Neural cell (in vitro differentiated cells): ENCODE measurements at regions not wholly inside any gene's neighbourhood (a gene's known extent, or its start where the extent isn't known, plus 50 kb on each side); places are given as distances from the start of the nearest gene placed in this dataset.

ENCODE experiments used
- H2AFZ ChIP-seq: fragments of 200-600, 300-800 bp; sonication (generic), shearing (Covaris generic); 2 replicates; pipeline ENCODE4 v1.6.0; 2014; ENCODE audit warnings: low read depth, mild to moderate bottlenecking, antibody characterized with exemption, low read length, moderate library complexity
- H3F3A ChIP-seq: fragments of 200-600 bp; shearing (Covaris generic); 2 replicates; pipeline ENCODE4 v1.6.1; 2016; ENCODE audit warnings: mild to moderate bottlenecking, moderate library complexity, mixed read lengths, antibody characterized with exemption, low read length; ENCODE audit not compliant: insufficient read depth, poor library complexity, severe bottlenecking
- H3K27ac ChIP-seq: fragments of 200-600, 300-800 bp; sonication (generic), shearing (Covaris generic); 2 replicates; pipeline ENCODE4 v1.5.1; 2014; ENCODE audit warnings: mild to moderate bottlenecking, low read length, moderate library complexity
- H3K27me3 ChIP-seq: fragments of 300-800, 200-600 bp; sonication (generic), shearing (Covaris generic); 2 replicates; pipeline ENCODE4 v1.6.0; 2014; ENCODE audit warnings: mild to moderate bottlenecking, low read depth, low read length, moderate library complexity; ENCODE audit not compliant: insufficient read depth
- H3K36me3 ChIP-seq: fragments of 300-800, 200-600 bp; sonication (generic), shearing (Covaris generic); 2 replicates; pipeline ENCODE4 v1.5.1; 2014; ENCODE audit warnings: mild to moderate bottlenecking, antibody characterized with exemption, low read length, moderate library complexity; ENCODE audit not compliant: insufficient read depth
- H3K4me2 ChIP-seq: fragments of 300-800, 200-600 bp; sonication (generic), shearing (Covaris generic); 2 replicates; pipeline ENCODE4 v1.6.0; 2014; ENCODE audit warnings: mild to moderate bottlenecking, low read length
- H3K4me3 ChIP-seq: fragments of 300-800, 200-600 bp; sonication (generic), shearing (Covaris generic); 2 replicates; pipeline ENCODE4 v1.5.1; 2014; ENCODE audit warnings: mild to moderate bottlenecking, low read length, moderate library complexity
- H3K79me2 ChIP-seq: fragments of 200-600 bp; shearing (Covaris generic); replicated peaks from 2 replicates; pipeline ENCODE4 v1.6.0; 2014; ENCODE audit warnings: mild to moderate bottlenecking, low read length, moderate library complexity; ENCODE audit not compliant: insufficient read depth
- H3K9ac ChIP-seq: fragments of 300-800, 200-600 bp; sonication (generic), shearing (Covaris generic); 2 replicates; pipeline ENCODE4 v1.6.1; 2016; ENCODE audit warnings: mild to moderate bottlenecking, low read length, mixed read lengths
- H3K9me2 ChIP-seq: fragments of 200-600 bp; shearing (Covaris generic); 2 replicates; pipeline ENCODE4 v1.6.1; 2016; ENCODE audit warnings: mild to moderate bottlenecking, low read length, mixed read lengths; ENCODE audit not compliant: insufficient read depth
- H3K9me3 ChIP-seq: fragments of 200-600, 300-800 bp; sonication (generic), shearing (Covaris generic); 2 replicates; pipeline ENCODE4 v1.6.1; 2016; ENCODE audit warnings: mild to moderate bottlenecking, mixed run types, low read length, moderate library complexity, mixed read lengths
- H4K20me1 ChIP-seq: fragments of 200-600 bp; shearing (Covaris generic); 2 replicates; pipeline ENCODE4 v1.6.1; 2016; ENCODE audit warnings: mild to moderate bottlenecking, mixed run types; ENCODE audit not compliant: insufficient read depth
- EP300 ChIP-seq: fragments of 450-650 bp; conservative IDR thresholded peaks from 2 replicates; pipeline ENCODE4 v1.6.1; 2014; ENCODE audit warnings: antibody characterized with exemption, mild to moderate bottlenecking, moderate library complexity; ENCODE audit not compliant: poor library complexity, severe bottlenecking
- EZH2 ChIP-seq: fragments of 200-600, 300-800 bp; shearing (Covaris generic), sonication (generic); IDR thresholded peaks from 2 replicates; pipeline ENCODE4 v1.6.1; 2014; ENCODE audit warnings: antibody characterized with exemption, low read length, borderline replicate concordance, mild to moderate bottlenecking; ENCODE audit not compliant: insufficient read depth, poor library complexity, severe bottlenecking
- MXI1 ChIP-seq: fragments of 450-650 bp; conservative IDR thresholded peaks from 2 replicates; pipeline ENCODE4 v1.6.1; 2014; ENCODE audit warnings: antibody characterized with exemption, mild to moderate bottlenecking; ENCODE audit not compliant: poor library complexity, severe bottlenecking
- POLR2AphosphoS5 ChIP-seq: IDR thresholded peaks from 2 replicates; pipeline ENCODE4 v1.6.1; 2012
- RAD21 ChIP-seq: fragments of 450-650 bp; conservative IDR thresholded peaks from 2 replicates; pipeline ENCODE4 v1.6.1; 2014; ENCODE audit warnings: antibody characterized with exemption, mild to moderate bottlenecking, moderate library complexity
- REST ChIP-seq: IDR thresholded peaks from 2 replicates; pipeline ENCODE4 v1.6.1; 2012; ENCODE audit warnings: borderline replicate concordance
- SMC3 ChIP-seq: fragments of 450-650 bp; conservative IDR thresholded peaks from 2 replicates; pipeline ENCODE4 v1.6.1; 2014; ENCODE audit warnings: antibody characterized with exemption, mild to moderate bottlenecking, moderate library complexity; ENCODE audit not compliant: poor library complexity
- TAF1 ChIP-seq: IDR thresholded peaks from 2 replicates; pipeline ENCODE4 v1.6.1; 2012; ENCODE audit warnings: low read depth
- TF ChIP-seq, protein P1 (sequence below): fragments of 450-650 bp; IDR thresholded peaks from 2 replicates; pipeline ENCODE4 v1.5.1; 2014; ENCODE audit warnings: antibody characterized with exemption, mild to moderate bottlenecking, moderate library complexity; ENCODE audit not compliant: poor library complexity, severe bottlenecking

GRCh38 chr4:42281324-42282020, 115.8 kb upstream of the SHISA3 start:
- no peaks in the 10 kb centered on the region for H3F3A ChIP-seq
- H3K27ac ChIP-seq = no peak overlapping the region
- no peaks in the 10 kb centered on the region for H3K36me3 ChIP-seq
- TF ChIP-seq RAD21 (no peak), EP300 (no peak), POLR2AphosphoS5 (no peak), EZH2 (no peak), REST (no peak), TAF1 (no peak), MXI1 (no peak), SMC3 (no peak)
- TF ChIP-seq, protein P1, sequence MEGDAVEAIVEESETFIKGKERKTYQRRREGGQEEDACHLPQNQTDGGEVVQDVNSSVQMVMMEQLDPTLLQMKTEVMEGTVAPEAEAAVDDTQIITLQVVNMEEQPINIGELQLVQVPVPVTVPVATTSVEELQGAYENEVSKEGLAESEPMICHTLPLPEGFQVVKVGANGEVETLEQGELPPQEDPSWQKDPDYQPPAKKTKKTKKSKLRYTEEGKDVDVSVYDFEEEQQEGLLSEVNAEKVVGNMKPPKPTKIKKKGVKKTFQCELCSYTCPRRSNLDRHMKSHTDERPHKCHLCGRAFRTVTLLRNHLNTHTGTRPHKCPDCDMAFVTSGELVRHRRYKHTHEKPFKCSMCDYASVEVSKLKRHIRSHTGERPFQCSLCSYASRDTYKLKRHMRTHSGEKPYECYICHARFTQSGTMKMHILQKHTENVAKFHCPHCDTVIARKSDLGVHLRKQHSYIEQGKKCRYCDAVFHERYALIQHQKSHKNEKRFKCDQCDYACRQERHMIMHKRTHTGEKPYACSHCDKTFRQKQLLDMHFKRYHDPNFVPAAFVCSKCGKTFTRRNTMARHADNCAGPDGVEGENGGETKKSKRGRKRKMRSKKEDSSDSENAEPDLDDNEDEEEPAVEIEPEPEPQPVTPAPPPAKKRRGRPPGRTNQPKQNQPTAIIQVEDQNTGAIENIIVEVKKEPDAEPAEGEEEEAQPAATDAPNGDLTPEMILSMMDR = no peak
- H2AFZ ChIP-seq = no peak overlapping the region
- no peak overlapping the region for H3K9ac ChIP-seq
- no peaks in the 10 kb centered on the region for H3K27me3 ChIP-seq
- no peaks in the 10 kb centered on the region for H4K20me1 ChIP-seq
- no peaks in the 10 kb centered on the region for H3K79me2 ChIP-seq
- no peaks in the 10 kb centered on the region for H3K9me3 ChIP-seq
- no peaks in the 10 kb centered on the region for H3K9me2 ChIP-seq
- H3K4me3 ChIP-seq = no peak overlapping the region
- H3K4me2 ChIP-seq = no peak overlapping the region

GRCh38 chr4:42282081-42282901, 115.0 kb upstream of the SHISA3 start:
- no peaks in the 10 kb centered on the region for H3F3A ChIP-seq
- no peak overlapping the region for H2AFZ ChIP-seq
- H3K36me3 ChIP-seq = no peaks in the 10 kb centered on the region

More at GRCh38 chr4:42282081-42282901, 115.0 kb upstream of the SHISA3 start:
- H3K27me3 ChIP-seq = no peaks in the 10 kb centered on the region
- H3K9ac ChIP-seq = no peak overlapping the region
- no peak overlapping the region for H3K4me3 ChIP-seq
- no peaks in the 10 kb centered on the region for H3K79me2 ChIP-seq
- no peak overlapping the region for H3K4me2 ChIP-seq
- H3K9me2 ChIP-seq = no peaks in the 10 kb centered on the region
- peak; percentile 81 for TF ChIP-seq SMC3
- no peak for TF ChIP-seq MXI1
- TF ChIP-seq, protein P1 = peak; percentile 87
- TF ChIP-seq RAD21 = peak; percentile 83
- no peaks in the 10 kb centered on the region for H4K20me1 ChIP-seq
- no peak overlapping the region for H3K27ac ChIP-seq
- no peaks in the 10 kb centered on the region for H3K9me3 ChIP-seq
